ENCODE measurements at regions not wholly inside any gene's neighbourhood (a gene's known extent, or its start where the extent isn't known, plus 50 kb on each side); places are given as distances from the start of the nearest gene placed in this dataset.

GRCh38 chr3:82276992-82277391 is 515.5 kb upstream of the GBE1 start:
- DNase-seq (ENCODE audit: low read depth) = no peak

- DNase-seq (ENCODE audit: low read depth) = no peak
Observed at GRCh38 chr3:82274897-82275296, 513.5 kb upstream of the GBE1 start.

GRCh38 chr3:82265747-82266146 is 504.3 kb upstream of the GBE1 start:
- DNase-seq (ENCODE audit: low read depth) = no peak

DNA sequence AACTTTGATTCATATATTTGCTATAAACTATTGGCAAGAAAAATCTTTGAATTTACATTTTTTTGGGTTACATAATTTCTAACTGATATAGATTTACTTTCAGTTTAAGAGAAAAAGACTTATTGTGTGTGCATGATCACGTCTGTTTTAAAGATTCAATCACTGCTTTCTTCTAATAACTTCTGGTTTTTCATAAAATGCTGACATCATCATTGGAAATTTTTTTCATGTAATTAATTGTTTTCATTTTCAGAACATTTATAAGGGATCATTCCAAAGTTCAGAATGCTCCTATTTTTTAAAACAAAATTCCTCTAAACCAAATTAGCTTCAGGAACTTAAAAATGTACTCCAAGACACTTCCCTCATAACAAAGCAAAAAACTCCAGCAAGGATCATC is 500.7 kb upstream of the GBE1 start:
- no peak for DNase-seq (ENCODE audit: low read depth)

- DNase-seq (ENCODE audit: low read depth) = no peak
Observed at GRCh38 chr3:82261637-82262036, 500.2 kb upstream of the GBE1 start.

- no peak for DNase-seq (ENCODE audit: low read depth)
Observed at GRCh38 chr3:82261013-82261412, 499.6 kb upstream of the GBE1 start.

- no peak for DNase-seq (ENCODE audit: low read depth)
Observed at GRCh38 chr3:82259994-82260393, 498.5 kb upstream of the GBE1 start.

- no peak for DNase-seq (ENCODE audit: low read depth)
Observed at GRCh38 chr3:82240322-82240721, 478.9 kb upstream of the GBE1 start.

DNA sequence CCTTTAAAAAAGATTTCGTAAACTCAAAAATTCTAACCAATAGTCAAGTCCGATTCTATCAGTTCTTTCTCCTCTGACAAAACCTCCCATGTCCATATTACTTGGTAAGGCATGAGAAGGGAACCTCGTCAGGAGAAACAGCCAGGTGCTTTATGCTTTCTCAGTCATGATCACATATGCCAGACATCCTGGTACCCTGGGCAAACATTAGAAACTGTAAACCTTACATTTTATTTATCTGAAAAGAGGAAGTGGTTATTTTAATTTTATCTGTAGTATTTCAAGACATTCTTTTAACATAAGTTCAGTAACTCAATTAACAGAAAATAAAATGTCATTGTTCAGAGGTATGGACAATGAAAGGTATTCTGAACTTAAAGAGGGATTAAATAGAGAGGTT is 474.8 kb upstream of the GBE1 start:
- DNase-seq (ENCODE audit: low read depth) = no peak

DNA sequence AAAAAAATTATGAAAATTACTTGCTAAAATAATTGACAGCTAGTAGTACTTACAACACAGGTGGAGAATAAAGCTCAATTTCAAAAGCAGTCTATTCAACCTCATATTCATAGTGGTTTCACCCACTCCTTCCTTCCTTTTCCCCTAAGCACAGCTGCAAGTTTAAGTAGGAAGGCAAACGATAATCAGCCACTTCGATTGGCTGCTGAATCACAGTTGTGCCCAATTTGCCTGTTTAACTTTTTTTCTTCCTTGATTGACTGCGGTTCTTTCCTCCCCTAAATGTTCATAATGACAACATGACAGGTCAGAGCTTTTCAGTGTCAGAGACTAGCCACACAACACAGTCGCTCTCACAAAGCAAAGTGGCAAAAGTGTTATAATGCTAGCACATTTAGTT is 468.0 kb upstream of the GBE1 start:
- DNase-seq (ENCODE audit: low read depth) = no peak

DNA sequence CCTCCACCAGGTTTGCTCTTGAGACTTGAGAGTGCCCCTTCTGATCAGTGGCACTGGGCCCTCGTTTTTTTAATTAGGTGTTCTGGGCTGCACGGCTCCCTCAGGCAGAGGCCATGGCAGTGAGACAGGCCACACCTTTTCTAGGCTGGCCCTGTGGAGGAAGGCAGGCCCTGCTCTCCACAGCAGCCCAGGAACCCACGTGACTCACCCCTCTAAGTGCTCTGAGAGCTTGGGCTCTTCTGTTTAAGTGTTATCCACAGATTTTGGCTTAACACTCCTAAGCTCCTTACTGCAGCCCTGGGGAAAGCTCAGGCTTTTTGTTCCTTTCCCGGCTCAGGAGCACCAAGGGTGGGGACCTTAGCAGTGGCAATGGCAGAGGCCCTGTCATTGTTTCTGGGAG is 463.2 kb upstream of the GBE1 start:
- DNase-seq (ENCODE audit: low read depth) = no peak

GRCh38 chr3:82222401-82222800 is 461.0 kb upstream of the GBE1 start:
- DNase-seq (ENCODE audit: low read depth) = no peak

DNA sequence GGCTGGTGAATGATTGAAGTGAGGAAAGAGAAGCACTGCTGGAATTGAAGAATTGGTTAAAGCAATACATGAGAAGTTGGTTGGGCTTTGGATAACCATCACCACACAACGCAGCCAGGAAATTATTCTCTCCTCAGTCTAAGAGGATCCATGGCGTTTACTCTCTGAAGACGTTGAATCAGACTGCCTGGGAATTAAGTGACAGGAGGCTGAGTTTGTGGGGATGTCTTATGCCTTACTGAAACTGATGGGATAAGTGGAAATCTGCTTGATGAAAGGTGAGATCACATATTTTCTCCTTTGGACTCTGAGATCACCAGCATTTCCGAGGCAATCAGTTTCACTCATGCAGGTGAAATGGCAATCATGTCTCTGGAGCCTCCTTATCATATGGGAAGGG is 456.1 kb upstream of the GBE1 start:
- DNase-seq (ENCODE audit: low read depth) = no peak

DNA sequence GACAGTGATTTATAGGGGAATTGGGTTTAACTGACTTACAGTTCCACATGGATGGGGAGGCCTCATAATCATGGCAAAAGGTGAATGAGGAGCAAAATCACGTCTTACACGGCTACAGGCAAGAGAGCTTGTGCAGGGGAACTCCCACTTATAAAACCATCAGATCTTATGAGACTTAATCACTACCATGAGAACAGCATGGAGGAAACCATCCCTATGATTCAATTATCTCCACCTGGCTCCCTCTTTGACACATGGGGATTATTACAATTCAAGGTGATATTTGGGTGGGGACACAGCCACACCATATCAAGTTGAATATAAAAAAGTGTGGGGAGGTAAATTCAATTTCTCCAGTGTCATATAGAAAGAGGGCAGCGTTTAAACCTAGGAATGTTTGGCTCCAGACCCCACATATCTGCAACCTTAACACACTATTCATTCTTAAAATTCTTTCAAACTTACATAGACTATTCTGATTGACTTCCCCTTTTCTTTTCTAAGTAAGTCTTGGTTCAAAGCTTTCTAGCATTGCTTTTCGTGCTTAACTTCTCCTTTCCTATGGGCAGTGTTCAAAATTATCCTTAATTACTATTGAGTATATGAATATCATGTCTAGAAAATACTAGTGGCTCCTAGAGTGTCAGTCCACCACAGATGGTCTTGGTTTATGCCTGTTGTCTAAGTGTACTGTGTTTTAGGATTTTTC is 446.7 kb upstream of the GBE1 start:
- DNase-seq (ENCODE audit: low read depth) = no peak

GRCh38 chr3:82202269-82202668 is 440.8 kb upstream of the GBE1 start:
- no peak for DNase-seq (ENCODE audit: low read depth)

DNA sequence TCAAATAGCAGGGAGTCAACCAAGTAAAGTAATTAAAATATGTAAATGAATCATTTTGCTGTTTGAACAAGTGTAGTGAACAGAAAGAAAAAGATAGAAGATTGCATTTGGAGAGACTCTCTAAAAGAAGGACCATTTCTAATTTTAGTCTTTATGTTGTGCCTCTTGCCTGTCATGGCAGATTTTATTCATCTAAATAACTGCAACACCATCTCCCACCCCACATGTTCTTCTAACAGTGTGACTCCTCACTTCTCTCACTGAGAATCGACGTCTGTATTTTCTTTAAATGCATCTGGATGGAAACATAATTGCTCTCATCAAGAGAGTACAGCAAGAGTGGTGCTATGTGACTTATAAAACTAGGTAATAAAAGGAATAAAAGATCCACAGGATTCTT is 439.9 kb upstream of the GBE1 start:
- no peak for DNase-seq (ENCODE audit: low read depth)

DNA sequence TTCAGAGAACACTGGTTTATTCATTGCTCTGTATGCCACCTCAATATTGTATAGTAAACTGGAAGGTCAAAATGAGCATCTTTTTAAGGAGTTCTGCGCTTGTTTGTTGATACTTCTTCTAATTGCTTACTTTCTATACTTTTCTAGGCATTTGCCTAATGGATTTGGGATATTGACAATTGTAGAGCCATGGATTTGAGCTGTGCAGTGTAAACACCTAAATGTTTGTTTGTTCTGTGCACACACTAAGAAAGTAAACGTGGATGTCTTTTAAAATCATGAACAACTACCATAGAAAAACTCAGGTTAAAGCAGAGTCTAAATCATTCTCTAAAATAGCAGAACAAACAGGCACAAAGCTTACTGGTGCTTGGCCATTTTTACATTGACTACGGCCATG is 436.6 kb upstream of the GBE1 start:
- DNase-seq (ENCODE audit: low read depth) = no peak

- DNase-seq (ENCODE audit: low read depth) = no peak
Observed at GRCh38 chr3:82196645-82197044, 435.2 kb upstream of the GBE1 start.

DNA sequence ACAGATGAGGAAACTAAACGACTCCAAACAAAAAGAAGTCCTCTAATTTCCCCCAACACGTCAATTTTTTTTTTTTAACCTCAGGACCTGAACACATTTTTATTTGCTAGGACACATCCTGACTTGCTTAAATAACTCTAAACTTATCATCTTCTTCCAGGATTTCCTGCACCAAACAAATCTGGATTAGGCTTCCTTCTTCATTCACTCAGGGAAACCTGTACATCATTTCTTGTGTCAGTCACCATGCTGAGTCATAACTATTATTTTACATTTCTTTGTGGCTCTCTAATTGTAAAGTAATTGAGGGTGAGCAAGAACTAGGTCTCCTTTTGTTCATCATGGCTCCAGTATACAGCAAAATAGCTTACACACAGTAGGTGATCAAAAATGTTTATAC is 433.4 kb upstream of the GBE1 start:
- DNase-seq (ENCODE audit: low read depth) = no peak

- DNase-seq (ENCODE audit: low read depth) = no peak
Observed at GRCh38 chr3:82186017-82186416, 424.6 kb upstream of the GBE1 start.

GRCh38 chr3:82179291-82179690 is 417.8 kb upstream of the GBE1 start:
- DNase-seq (ENCODE audit: low read depth) = no peak

- DNase-seq (ENCODE audit: low read depth) = no peak
Observed at GRCh38 chr3:82178291-82178690, 416.8 kb upstream of the GBE1 start.

- no peak for DNase-seq (ENCODE audit: low read depth)
Observed at GRCh38 chr3:82177774-82178173, 416.3 kb upstream of the GBE1 start.

DNA sequence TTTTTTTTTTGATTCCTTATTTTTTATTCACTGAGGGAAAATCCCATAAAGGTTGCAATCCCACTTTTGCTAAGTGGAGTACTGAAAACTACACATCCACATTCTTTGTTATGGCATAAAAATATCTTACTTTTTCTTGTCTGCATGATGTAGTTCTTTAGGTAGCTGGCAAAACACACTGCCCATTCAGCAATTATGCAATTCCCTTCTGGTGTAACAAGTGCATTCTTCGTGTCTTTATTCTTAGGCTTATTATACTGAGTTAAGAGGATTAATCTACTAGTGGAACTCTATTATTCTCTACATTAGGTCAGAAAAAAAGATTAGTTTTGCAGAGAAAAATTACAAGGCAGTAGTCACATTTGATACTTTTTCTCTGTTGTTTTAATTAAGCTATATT is 403.8 kb upstream of the GBE1 start:
- DNase-seq (ENCODE audit: low read depth) = no peak

All from stromal cell of bone marrow (primary cell).